HepG2 (cell line): ENCODE measurements at regions not wholly inside any gene's neighbourhood (a gene's known extent, or its start where the extent isn't known, plus 50 kb on each side); places are given as distances from the start of the nearest gene placed in this dataset.

Experiments used
- ATAC-seq: fragments of 200-7000 bp; cut with Tn5 transposase; 3 replicates; pipeline ENCODE4 v1.9.1; 2020; ENCODE audit warnings: mild to moderate bottlenecking, moderate library complexity
- BruUV-seq: library from RNA; stranded (reverse); fragments of 400-500 nt; replicated peaks from 2 replicates; lab custom pipeline; 2021; lab: Mats Ljungman, UMichigan
- CTCF ChIA-PET: fragments of 300-600 bp; formaldehyde crosslinking; extraction: SDS; loops from one replicate; lab custom pipeline; 2021; ENCODE audit warnings: low total read pairs, inconsistent platforms, low intra/inter-chr PET ratio; lab: Yijun Ruan, JAX
- POLR2A ChIA-PET: fragments of 350-600 bp; sonication (Branson Sonifier 250); formaldehyde crosslinking; loops from one replicate; lab custom pipeline; 2020; ENCODE audit warnings: antibody characterized with exemption, inconsistent platforms; lab: Yijun Ruan, JAX
- DNase-seq: peaks from one replicate; pipeline ENCODE4 v3.0.0-alpha.2; 2015; ENCODE audit warnings: low spot score
- FAIRE-seq: peaks from 3 replicates; lab custom pipeline; 2011; peaks lifted over from hg19 to GRCh38; lab: Jason Lieb, UNC
- H2AFZ ChIP-seq: one replicate; pipeline ENCODE4 v1.6.1; 2011; ENCODE audit warnings: low read length, inconsistent platforms
- H3K27ac ChIP-seq: fragments of 300-600 bp; 3 replicates; pipeline ENCODE4 v1.8.0; 2011; ENCODE audit warnings: mixed run types, mild to moderate bottlenecking, mixed read lengths, low read length, inconsistent platforms; ENCODE audit not compliant: insufficient read depth; ENCODE audit errors: extremely low read length
- H3K27me3 ChIP-seq, 2 experiments: fragments of 200-600 bp in 1 of 2; 2 replicates in 1 of 2; 3 replicates in 1 of 2; pipeline versions ENCODE4 v1.6.0 to v1.8.0; 2011; ENCODE audit warnings: low read length in 2 of 2, mild to moderate bottlenecking in 2 of 2, moderate library complexity in 2 of 2, inconsistent platforms in 1 of 2; ENCODE audit not compliant: insufficient read depth in 2 of 2, control insufficient read depth in 1 of 2
- H3K36me3 ChIP-seq, 2 experiments: fragments of 200-600 bp in 1 of 2; replicated peaks in 1 of 2; 2 replicates in 1 of 2; 3 replicates in 1 of 2; pipeline versions ENCODE4 v1.5.1 to v1.8.0; 2011; ENCODE audit warnings: low read length in 2 of 2, inconsistent platforms in 1 of 2; ENCODE audit not compliant: insufficient read depth in 2 of 2, control insufficient read depth in 1 of 2
- H3K4me1 ChIP-seq: 2 replicates; pipeline ENCODE4 v1.5.1; 2012; ENCODE audit warnings: low read length, inconsistent platforms; ENCODE audit not compliant: insufficient read depth
- H3K4me2 ChIP-seq: 2 replicates; pipeline ENCODE4 v1.6.0; 2011; ENCODE audit warnings: low read depth, low read length, inconsistent platforms
- H3K4me3 ChIP-seq, 3 experiments: fragments of 200-600 bp in 1 of 3; sonication (generic), shearing (Covaris generic) in 1 of 3; replicated peaks in 1 of 3; 2 replicates each; pipeline ENCODE4 v1.5.1; 2011 to 2016; ENCODE audit warnings: low read length in 3 of 3, inconsistent platforms in 2 of 3, low read depth in 2 of 3, mild to moderate bottlenecking in 2 of 3, control low read depth in 1 of 3, mixed read lengths in 1 of 3; ENCODE audit not compliant: insufficient read depth in 1 of 3
- H3K79me2 ChIP-seq: one replicate; pipeline ENCODE4 v1.6.1; 2011; ENCODE audit warnings: low read length, inconsistent platforms; ENCODE audit not compliant: insufficient read depth
- H3K9ac ChIP-seq: 2 replicates; pipeline ENCODE4 v1.6.0; 2011; ENCODE audit warnings: mild to moderate bottlenecking, low read depth, low read length, inconsistent platforms; ENCODE audit not compliant: insufficient read depth
- H3K9me3 ChIP-seq: 2 replicates; pipeline ENCODE4 v1.5.1; 2012; ENCODE audit warnings: mild to moderate bottlenecking, low read length
- H4K20me1 ChIP-seq: 2 replicates; pipeline ENCODE4 v1.6.0; 2011; ENCODE audit warnings: inconsistent platforms, mild to moderate bottlenecking, low read length, moderate library complexity; ENCODE audit not compliant: insufficient read depth
- ARNT2 ChIP-seq: sonication (generic); formaldehyde crosslinking; IDR thresholded peaks from 2 replicates; pipeline ENCODE4 v1.8.0; 2022; ENCODE audit warnings: mild to moderate bottlenecking, low read depth, missing genetic modification reagents, moderate library complexity
- KLF16 ChIP-seq, 2 experiments: sonication (generic) in 1 of 2; formaldehyde crosslinking in 1 of 2; IDR thresholded peaks; 2 replicates each; pipeline versions ENCODE4 v1.6.1 to v1.8.0; 2016 to 2023; ENCODE audit warnings: missing genetic modification reagents in 2 of 2, missing compliant biosample characterization in 1 of 2
- MBNL3 ChIP-seq: fragments of 250-450 bp; sonication (Bioruptor Pico); conservative IDR thresholded peaks from 2 replicates; pipeline ENCODE4 v1.8.0; 2022; ENCODE audit warnings: mild to moderate bottlenecking, inconsistent platforms
- MYC ChIP-seq: sonication (generic); formaldehyde crosslinking; IDR thresholded peaks from 2 replicates; pipeline ENCODE4 v1.9.0; 2021; ENCODE audit warnings: missing genetic modification reagents, borderline replicate concordance
- NFYC ChIP-seq: IDR thresholded peaks from 2 replicates; pipeline ENCODE4 v1.6.1; 2016; ENCODE audit warnings: missing genetic modification reagents, missing compliant biosample characterization
- PBX3 ChIP-seq: sonication (generic); formaldehyde crosslinking; IDR thresholded peaks from 2 replicates; pipeline ENCODE4 v1.8.1; 2023; ENCODE audit warnings: missing genetic modification reagents, inconsistent platforms, borderline replicate concordance
- THAP11 ChIP-seq: IDR thresholded peaks from 2 replicates; pipeline ENCODE4 v1.6.1; 2016; ENCODE audit warnings: missing biosample characterization, missing genetic modification reagents
- ZFP90 ChIP-seq: sonication (generic); formaldehyde crosslinking; IDR thresholded peaks from 2 replicates; pipeline ENCODE4 v1.8.0; 2022; ENCODE audit warnings: missing genetic modification reagents, mild to moderate bottlenecking, inconsistent platforms, borderline replicate concordance
- ZNF496 ChIP-seq: sonication (generic); formaldehyde crosslinking; IDR thresholded peaks from 2 replicates; pipeline ENCODE4 v1.8.1; 2023; ENCODE audit warnings: mild to moderate bottlenecking, moderate library complexity, missing genetic modification reagents; ENCODE audit not compliant: insufficient replicate concordance
- ZNF557 ChIP-seq: sonication (generic); formaldehyde crosslinking; IDR thresholded peaks from 2 replicates; pipeline ENCODE4 v1.4.0; 2020; ENCODE audit warnings: missing genetic modification reagents
- ZNF670 ChIP-seq: sonication (generic); formaldehyde crosslinking; IDR thresholded peaks from 2 replicates; pipeline ENCODE4 v1.8.0; 2022; ENCODE audit warnings: mild to moderate bottlenecking, missing genetic modification reagents, borderline replicate concordance
- ZNF709 ChIP-seq: sonication (generic); formaldehyde crosslinking; IDR thresholded peaks from 2 replicates; pipeline ENCODE4 v1.5.0; 2020; ENCODE audit warnings: mild to moderate bottlenecking, missing genetic modification reagents
- ZNF746 ChIP-seq: sonication (generic); formaldehyde crosslinking; IDR thresholded peaks from 2 replicates; pipeline ENCODE4 v1.8.0; 2022; ENCODE audit warnings: mild to moderate bottlenecking, missing genetic modification reagents
- WGBS: methylation state at CpG from one replicate; pipeline ENCODE4 v1.1.6; 2017; ENCODE audit warnings: low lambda C conversion rate; 5-methylcytosine and 5-hydroxymethylcytosine counted together
- in situ Hi-C: cut with HindIII; loops from 2 replicates; pipeline ENCODE4 v1.10.0; 2017; ENCODE audit warnings: low pct_unique_long_range_greater_than_20kb; ENCODE audit not compliant: extremely low pct_ligation_motif_present
- intact Hi-C: fragments of 100-400 bp; cut with micrococcal nuclease; formaldehyde crosslinking; loops from one replicate; pipeline ENCODE4 v1.10.0; 2022; ENCODE audit not compliant: unreplicated experiment

GRCh38 chr4:147303174-147303872 lies 177.6 kb upstream of the EDNRA start:
- Histone ChIP-seq H3K36me3 (no peaks in the 10 kb centered on the region), H3K4me1 (no peaks in the 10 kb centered on the region), H3K4me2 (no peak overlapping the region), H3K27ac (no peak overlapping the region), H4K20me1 (no peaks in the 10 kb centered on the region), H3K9ac (no peak overlapping the region), H3K79me2 (no peaks in the 10 kb centered on the region), H3K9me3 (no peaks in the 10 kb centered on the region), H3K4me3 (no peak overlapping the region), H2AFZ (no peak overlapping the region), H3K27me3 (no peaks in the 10 kb centered on the region)
- TF ChIP-seq NFYC (CRISPR knock-in tag) (no peak), THAP11 (CRISPR knock-in tag) (no peak), ZNF709 (CRISPR knock-in tag) (no peak), KLF16 (CRISPR knock-in tag; IDR thresholded peaks at IDR 0.05) (no peak), ZNF670 (CRISPR knock-in tag) (no peak), ZNF496 (CRISPR knock-in tag) (no peak)
- intact Hi-C loops (no loop called here), in situ Hi-C loops (no loop called here)
- WGBS, result 6% methylated on average over 5 of the region's 5 CpGs
- no TSS peak for BruUV-seq
- CTCF ChIA-PET, result no interaction called here
- FAIRE-seq, result no peak
- POLR2A ChIA-PET, result no interaction called here
- no peak for DNase-seq
- ATAC-seq, result no peak

GRCh38 chr4:147303873-147304229 lies 177.0 kb upstream of the EDNRA start:
- intact Hi-C loops (no loop called here), in situ Hi-C loops (no loop called here)
- no peak for FAIRE-seq
- Histone ChIP-seq H3K4me1 (no peaks in the 10 kb centered on the region), H2AFZ (no peak overlapping the region), H3K9ac (no peak overlapping the region), H3K9me3 (no peaks in the 10 kb centered on the region), H3K4me3 (no peak overlapping the region), H3K79me2 (no peaks in the 10 kb centered on the region), H4K20me1 (no peaks in the 10 kb centered on the region), H3K27me3 (no peaks in the 10 kb centered on the region), H3K4me2 (no peak overlapping the region), H3K27ac (no peak overlapping the region), H3K36me3 (no peaks in the 10 kb centered on the region)
- no peak for ATAC-seq
- ChIA-PET CTCF (no interaction called here), POLR2A (no interaction called here)
- BruUV-seq, result no TSS peak
- DNase-seq, result no peak
- TF ChIP-seq MBNL3 (CRISPR knock-in tag) (no peak), PBX3 (CRISPR knock-in tag) (no peak), ZNF746 (no peak), MYC (CRISPR knock-in tag) (no peak), ZNF557 (CRISPR knock-in tag) (no peak), ARNT2 (CRISPR knock-in tag) (no peak), ZFP90 (no peak)
- 2% methylated on average over 3 of the region's 3 CpGs for WGBS
